H1 (cell line): ENCODE measurements at regions not wholly inside any gene's neighbourhood (a gene's known extent, or its start where the extent isn't known, plus 50 kb on each side); places are given as distances from the start of the nearest gene placed in this dataset.

Experiments
- CTCF ChIA-PET: fragments of 300-600 bp; sonication (Branson Sonifier 250); formaldehyde crosslinking; loops from one replicate; lab custom pipeline; 2021; ENCODE audit not compliant: partially characterized antibody; lab: Charles Lee
- POLR2A ChIA-PET: fragments of 300-600 bp; sonication (Branson Sonifier 250); formaldehyde crosslinking; loops from one replicate; lab custom pipeline; 2021; ENCODE audit warnings: inconsistent platforms; ENCODE audit not compliant: partially characterized antibody; lab: Charles Lee
- DNase-seq, 2 experiments: peaks; one replicate each; pipeline versions ENCODE4 v3.0.0 to v3.0.0-alpha.2; 2010 to 2022; ENCODE audit warnings: low spot score in 2 of 2, low read depth in 1 of 2, mixed read lengths in 1 of 2
- FAIRE-seq: peaks from 2 replicates; lab custom pipeline; 2011; peaks lifted over from hg19 to GRCh38; lab: Jason Lieb, UNC
- H2AFZ ChIP-seq: 2 replicates; pipeline ENCODE4 v1.8.1; 2012; ENCODE audit warnings: low read length, inconsistent platforms
- H2AK5ac ChIP-seq: 2 replicates; pipeline ENCODE4 v1.6.1; 2013; ENCODE audit warnings: low read depth, low read length
- H2BK120ac ChIP-seq: replicated peaks from 2 replicates; pipeline ENCODE3; 2013; ENCODE audit warnings: low read depth, low read length, inconsistent platforms
- H2BK12ac ChIP-seq: 2 replicates; pipeline ENCODE4 v1.6.1; 2013; ENCODE audit warnings: low read depth, low read length
- H2BK15ac ChIP-seq: 2 replicates; pipeline ENCODE4 v1.6.1; 2013; ENCODE audit warnings: low read length
- H2BK20ac ChIP-seq: 2 replicates; pipeline ENCODE4 v1.6.1; 2013; ENCODE audit warnings: low read length
- H2BK5ac ChIP-seq: 2 replicates; pipeline ENCODE4 v1.6.1; 2013; ENCODE audit warnings: low read depth, low read length
- H3K14ac ChIP-seq: 2 replicates; pipeline ENCODE4 v1.6.1; 2013; ENCODE audit warnings: inconsistent platforms; ENCODE audit not compliant: insufficient read length
- H3K18ac ChIP-seq: 2 replicates; pipeline ENCODE4 v1.6.1; 2013; ENCODE audit warnings: low read length; ENCODE audit errors: extremely low read depth
- H3K23ac ChIP-seq: 2 replicates; pipeline ENCODE4 v1.6.1; 2013; ENCODE audit warnings: inconsistent platforms; ENCODE audit not compliant: insufficient read length
- H3K23me2 ChIP-seq: 2 replicates; pipeline ENCODE4 v1.6.1; 2013; ENCODE audit warnings: low read depth, low read length
- H3K27ac ChIP-seq: 2 replicates; pipeline ENCODE4 v1.6.1; 2011; ENCODE audit warnings: low read depth, low read length, inconsistent platforms
- H3K27me3 ChIP-seq, 4 experiments: replicated peaks in 1 of 4; 1 replicate in 1 of 4; 2 replicates in 3 of 4; pipeline versions ENCODE4 v1.6.1 to v1.8.1; 2011 to 2013; ENCODE audit warnings: low read length in 3 of 4, mild to moderate bottlenecking in 3 of 4, inconsistent platforms in 2 of 4, mixed read lengths in 2 of 4, moderate library complexity in 1 of 4; ENCODE audit not compliant: control insufficient read depth in 3 of 4, insufficient read depth in 3 of 4; ENCODE audit errors: extremely low read depth in 1 of 4
- H3K36me3 ChIP-seq, 4 experiments: 2 replicates each; pipeline versions ENCODE4 v1.6.1 to v1.8.1; 2011 to 2013; ENCODE audit warnings: mild to moderate bottlenecking in 4 of 4, low read length in 3 of 4, moderate library complexity in 2 of 4, control low read depth in 1 of 4, inconsistent platforms in 1 of 4; ENCODE audit not compliant: insufficient read depth in 4 of 4, control insufficient read depth in 2 of 4
- H3K4ac ChIP-seq: replicated peaks from 2 replicates; pipeline ENCODE3; 2013; ENCODE audit warnings: low read length, low read depth, mixed read lengths, inconsistent platforms; ENCODE audit not compliant: insufficient read length
- H3K4me1 ChIP-seq, 4 experiments: replicated peaks in 1 of 4; 1 replicate in 1 of 4; 2 replicates in 3 of 4; pipeline versions ENCODE4 v1.6.1 to v1.8.1; 2011 to 2013; ENCODE audit warnings: low read length in 3 of 4, inconsistent platforms in 2 of 4, mixed read lengths in 1 of 4; ENCODE audit not compliant: insufficient read depth in 4 of 4, control insufficient read depth in 3 of 4
- H3K4me2 ChIP-seq, 2 experiments: 2 replicates each; pipeline versions ENCODE4 v1.6.1 to v1.8.1; 2011 to 2013; ENCODE audit warnings: low read depth in 2 of 2, low read length in 2 of 2, control low read depth in 1 of 2, inconsistent platforms in 1 of 2, mild to moderate bottlenecking in 1 of 2; ENCODE audit not compliant: insufficient read depth in 1 of 2
- H3K4me3 ChIP-seq, 4 experiments: fragments of 200-600, 300-600 bp in 1 of 4; sonication (generic), shearing (Covaris generic), sonication (Bioruptor Twin) in 1 of 4; 2 replicates each; pipeline versions ENCODE4 v1.5.1 to v1.8.1; 2011 to 2016; ENCODE audit warnings: low read length in 4 of 4, low read depth in 3 of 4, control low read depth in 2 of 4, inconsistent platforms in 2 of 4, mild to moderate bottlenecking in 2 of 4, mixed read lengths in 1 of 4, moderate library complexity in 1 of 4; ENCODE audit not compliant: insufficient read depth in 2 of 4; ENCODE audit errors: extremely low read depth in 1 of 4
- H3K56ac ChIP-seq: replicated peaks from 2 replicates; pipeline ENCODE3; 2013; ENCODE audit warnings: low read depth, mild to moderate bottlenecking, mixed read lengths, low read length, inconsistent platforms; ENCODE audit not compliant: insufficient read length
- H3K79me1 ChIP-seq: 2 replicates; pipeline ENCODE4 v1.6.1; 2013; ENCODE audit warnings: low read depth, low read length, control low read depth
- H3K79me2 ChIP-seq, 2 experiments: 2 replicates each; pipeline versions ENCODE4 v1.6.1 to v1.8.1; 2012 to 2013; ENCODE audit warnings: low read length in 2 of 2, mild to moderate bottlenecking in 2 of 2, inconsistent platforms in 1 of 2; ENCODE audit not compliant: insufficient read depth in 2 of 2, control insufficient read depth in 1 of 2
- H3K9ac ChIP-seq, 4 experiments: replicated peaks in 1 of 4; 1 replicate in 1 of 4; 2 replicates in 3 of 4; pipeline versions ENCODE4 v1.6.1 to v1.8.1; 2011 to 2013; ENCODE audit warnings: low read depth in 3 of 4, low read length in 3 of 4, control low read depth in 2 of 4, mild to moderate bottlenecking in 2 of 4, moderate library complexity in 2 of 4, inconsistent platforms in 1 of 4; ENCODE audit errors: extremely low read depth in 1 of 4
- H3K9me3 ChIP-seq, 2 experiments: 2 replicates each; pipeline versions ENCODE4 v1.6.1 to v1.8.1; 2012 to 2013; ENCODE audit warnings: mild to moderate bottlenecking in 2 of 2, moderate library complexity in 2 of 2, control low read depth in 1 of 2, inconsistent platforms in 1 of 2, low read depth in 1 of 2, low read length in 1 of 2, mixed read lengths in 1 of 2; ENCODE audit not compliant: insufficient read depth in 2 of 2
- H4K20me1 ChIP-seq, 2 experiments: replicated peaks in 1 of 2; 2 replicates each; pipeline versions ENCODE3 to v1.8.1; 2011 to 2013; ENCODE audit warnings: inconsistent platforms in 2 of 2, low read length in 2 of 2, mild to moderate bottlenecking in 1 of 2; ENCODE audit not compliant: insufficient read depth in 2 of 2, control insufficient read depth in 1 of 2
- H4K5ac ChIP-seq: 2 replicates; pipeline ENCODE4 v1.6.1; 2013; ENCODE audit warnings: low read length, low read depth, mixed read lengths, inconsistent platforms; ENCODE audit not compliant: insufficient read length
- H4K8ac ChIP-seq: 2 replicates; pipeline ENCODE4 v1.8.0; 2013; ENCODE audit warnings: mild to moderate bottlenecking, moderate library complexity, low read length, inconsistent platforms; ENCODE audit not compliant: insufficient read depth; ENCODE audit errors: extremely low read depth
- H4K91ac ChIP-seq: replicated peaks from 2 replicates; pipeline ENCODE3; 2013; ENCODE audit warnings: low read length, mixed read lengths, inconsistent platforms; ENCODE audit not compliant: insufficient read length
- ATF2 ChIP-seq: IDR thresholded peaks from 2 replicates; pipeline ENCODE4 v1.6.1; 2012; ENCODE audit warnings: low read length, inconsistent platforms
- GABPA ChIP-seq: IDR thresholded peaks from 2 replicates; pipeline ENCODE4 v1.6.1; 2011; ENCODE audit warnings: mild to moderate bottlenecking, low read length, moderate library complexity, borderline replicate concordance; ENCODE audit not compliant: insufficient read depth
- SIN3A ChIP-seq, 2 experiments: IDR thresholded peaks in 1 of 2; conservative IDR thresholded peaks in 1 of 2; 2 replicates each; pipeline ENCODE4 v1.6.1; 2011 to 2012; ENCODE audit warnings: low read length in 2 of 2, improper control_type of control experiment in 1 of 2, low read depth in 1 of 2, mild to moderate bottlenecking in 1 of 2
- SP2 ChIP-seq: IDR thresholded peaks from 2 replicates; pipeline ENCODE4 v1.6.1; 2012; ENCODE audit warnings: mild to moderate bottlenecking, low read length, inconsistent platforms
- SRF ChIP-seq: IDR thresholded peaks from 2 replicates; pipeline ENCODE4 v1.6.1; 2011; ENCODE audit warnings: mild to moderate bottlenecking, low read depth, low read length, moderate library complexity
- SUZ12 ChIP-seq: fragments of 200-600 bp; sonication (generic); IDR thresholded peaks from 2 replicates; pipeline ENCODE4 v1.6.1; 2012; ENCODE audit warnings: mild to moderate bottlenecking, inconsistent platforms, low read length, moderate library complexity, mixed read lengths
- YY1 ChIP-seq: IDR thresholded peaks from 2 replicates; pipeline ENCODE4 v1.6.1; 2011; ENCODE audit warnings: low read depth, mild to moderate bottlenecking, low read length
- WGBS, 2 experiments: shearing (Covaris generic) in 1 of 2; methylation state at CpG; one replicate each; pipeline versions ENCODE4 v1.1.6 to v1.1.7; 2013 to 2015; ENCODE audit warnings: low lambda C conversion rate in 2 of 2, mixed read lengths in 2 of 2, inconsistent platforms in 1 of 2, low coverage in 1 of 2, missing lambda C conversion rate in 1 of 2; ENCODE audit not compliant: insufficient replicate concordance in 2 of 2, insufficient coverage in 1 of 2, insufficient read length in 1 of 2; ENCODE audit errors: extremely low coverage in 1 of 2, missing lambda C conversion rate in 1 of 2; 5-methylcytosine and 5-hydroxymethylcytosine counted together

- Histone ChIP-seq H3K36me3 (no peaks in the 10 kb centered on the region), H3K9me3 (no peaks in the 10 kb centered on the region), H3K79me1 (0 out of 2 replicates have a peak, but pooled peaks cover 3% of the 10 kb centered on the region), H2BK20ac (no peak overlapping the region), H4K20me1 (no peaks in the 10 kb centered on the region), H3K14ac (no peak overlapping the region), H4K8ac (no peak overlapping the region), H4K5ac (no peak overlapping the region), H3K18ac (no peak overlapping the region), H3K4me2 (no peak overlapping the region), H2AFZ (no peak overlapping the region), H3K23me2 (no peaks in the 10 kb centered on the region; the same call in 1 of the 2 replicates), H3K79me2 (no peaks in the 10 kb centered on the region), H3K4me3 (no peak overlapping the region), H2AK5ac (no peak overlapping the region), H2BK12ac (no peak overlapping the region), H3K4ac (no peak overlapping the region), H3K9ac (no peak overlapping the region), H3K27ac (no peak overlapping the region), H3K56ac (no peak overlapping the region), H4K91ac (no peak overlapping the region), H2BK5ac (no peak overlapping the region), H3K27me3 (no peaks in the 10 kb centered on the region), H2BK15ac (no peak overlapping the region), H2BK120ac (no peak overlapping the region), H3K23ac (no peak overlapping the region), H3K4me1 (no peaks in the 10 kb centered on the region)
- FAIRE-seq (no peak), DNase-seq (no peak)
- WGBS, 2 experiments, result 95% methylated on average over 1 of the region's 1 CpG; no CpG with 5 or more reads in 1 of the 2 experiments
- POLR2A ChIA-PET, result no interaction called here
- CTCF ChIA-PET, result no interaction called here
- no peak for TF ChIP-seq SRF
- TF ChIP-seq GABPA, result no peak
- no peak for TF ChIP-seq SIN3A (conservative IDR thresholded peaks at IDR 0.05 in 1 of 2, IDR thresholded peaks at IDR 0.05 in 1 of 2; ENCODE audit: low read depth in 1 of 2, low read length in 2 of 2)
- TF ChIP-seq SP2, result no peak
- TF ChIP-seq YY1, result no peak
- TF ChIP-seq SUZ12, result no peak
- TF ChIP-seq ATF2, result no peak
These were observed 240.4 kb downstream of the KCNRG start for GRCh38 chr13:50255639-50256038.
